Esophagus mucosa (tissue), 1 donor: ENCODE measurements at regions not wholly inside any gene's neighbourhood (a gene's known extent, or its start where the extent isn't known, plus 50 kb on each side); places are given as distances from the start of the nearest gene placed in this dataset.
"Not testable (repeated sequence)": the region's sequence is repeated elsewhere in the genome, so short reads cannot be mapped to it uniquely, and the experiment has no call there.

Experiments used
- ATAC-seq: fragments of 200-7000 bp; cut with Tn5 transposase; one replicate; pipeline ENCODE4 v1.9.1; 2020
- donor health status: DM: yes; HTN: yes; CAD: no.

GRCh38 chr5:6106756-6107155 lies 271.6 kb downstream of the MED10 start:
- ATAC-seq = no peak

DNA sequence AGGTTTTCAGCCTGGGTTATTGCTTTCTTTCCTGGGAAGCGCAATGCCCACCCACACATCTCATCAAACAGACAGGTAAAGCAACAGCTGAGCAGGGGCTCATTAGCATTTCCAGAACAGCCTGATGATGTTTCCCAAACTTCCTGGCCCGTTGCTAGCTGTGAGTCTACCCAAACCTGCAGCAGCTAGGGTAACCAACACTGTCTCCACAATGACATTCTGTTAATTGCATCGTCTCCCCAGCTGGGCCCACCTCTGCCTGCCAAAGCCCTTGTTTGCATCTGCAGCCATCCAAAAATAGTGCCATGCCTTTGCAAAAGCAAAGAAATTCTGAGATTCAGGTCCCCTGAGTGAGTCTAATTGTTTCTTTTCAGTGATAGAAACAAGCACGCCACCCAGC lies 273.0 kb downstream of the MED10 start:
- ATAC-seq = no peak

DNA sequence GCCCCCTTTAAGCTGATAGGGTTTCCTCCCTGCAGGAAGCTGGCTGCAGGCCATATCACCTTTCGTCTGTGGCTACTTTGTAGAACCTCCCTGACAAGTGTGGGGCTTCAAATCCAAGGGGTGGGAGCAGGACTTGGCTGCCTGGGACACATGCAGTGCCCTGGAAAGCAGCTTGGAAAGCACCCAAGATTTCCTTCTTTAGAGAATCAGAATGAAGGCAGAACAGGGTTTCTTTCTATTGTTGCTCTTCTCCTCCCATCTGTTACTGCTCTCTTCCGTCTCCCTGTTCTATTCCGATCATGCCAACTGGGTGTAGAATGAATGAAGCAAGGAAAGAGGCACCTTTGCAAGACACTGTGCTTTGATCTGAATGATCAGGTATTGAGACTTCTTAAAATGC lies 282.2 kb downstream of the MED10 start:
- ATAC-seq = no peak

GRCh38 chr5:6094180-6094579 lies 284.2 kb downstream of the MED10 start:
- not testable (repeated sequence) for ATAC-seq

GRCh38 chr5:6090838-6091237 lies 287.5 kb downstream of the MED10 start:
- ATAC-seq = no peak

GRCh38 chr5:6090079-6090654 lies 288.2 kb downstream of the MED10 start:
- ATAC-seq = no peak

DNA sequence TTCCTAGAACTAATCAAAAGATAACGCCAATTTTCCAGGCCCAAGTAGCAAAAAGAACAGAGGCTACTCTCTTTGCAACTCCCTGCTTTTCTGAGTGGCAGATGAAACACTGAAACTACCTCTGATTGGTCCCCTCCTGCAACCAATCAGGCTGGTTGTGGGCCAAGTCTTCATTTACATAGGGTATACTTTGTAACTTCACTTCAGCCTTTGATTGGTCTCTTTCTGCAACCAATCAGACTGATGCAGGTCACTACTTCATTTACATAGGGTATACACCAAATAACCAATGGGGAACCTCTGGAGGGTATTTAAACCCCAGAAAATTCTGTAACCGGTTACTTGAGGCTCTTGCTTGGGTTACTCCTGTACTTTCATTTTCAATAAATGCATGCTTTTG lies 289.6 kb downstream of the MED10 start:
- ATAC-seq = no peak

DNA sequence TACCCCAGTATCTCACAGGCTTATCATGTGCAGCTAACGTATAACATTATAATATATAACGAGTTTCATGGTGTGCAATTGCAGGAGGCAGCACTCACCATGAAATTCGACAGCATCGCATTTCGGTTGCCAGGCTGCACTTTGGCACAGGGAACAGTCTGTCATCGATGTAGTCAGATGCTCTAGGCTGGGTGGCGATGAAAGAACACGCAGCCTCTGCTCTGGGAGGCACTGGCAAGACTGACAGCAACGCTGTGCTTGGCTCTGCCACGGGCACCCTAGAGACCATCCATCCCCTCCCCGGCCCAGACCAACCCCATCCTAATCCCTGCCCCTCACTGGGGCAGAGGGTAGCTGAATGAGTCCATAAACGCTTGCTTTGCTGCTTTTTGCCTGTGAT lies 290.8 kb downstream of the MED10 start:
- ATAC-seq = peak; percentile 20

GRCh38 chr5:6086871-6087270 lies 291.5 kb downstream of the MED10 start:
- ATAC-seq = no peak

DNA sequence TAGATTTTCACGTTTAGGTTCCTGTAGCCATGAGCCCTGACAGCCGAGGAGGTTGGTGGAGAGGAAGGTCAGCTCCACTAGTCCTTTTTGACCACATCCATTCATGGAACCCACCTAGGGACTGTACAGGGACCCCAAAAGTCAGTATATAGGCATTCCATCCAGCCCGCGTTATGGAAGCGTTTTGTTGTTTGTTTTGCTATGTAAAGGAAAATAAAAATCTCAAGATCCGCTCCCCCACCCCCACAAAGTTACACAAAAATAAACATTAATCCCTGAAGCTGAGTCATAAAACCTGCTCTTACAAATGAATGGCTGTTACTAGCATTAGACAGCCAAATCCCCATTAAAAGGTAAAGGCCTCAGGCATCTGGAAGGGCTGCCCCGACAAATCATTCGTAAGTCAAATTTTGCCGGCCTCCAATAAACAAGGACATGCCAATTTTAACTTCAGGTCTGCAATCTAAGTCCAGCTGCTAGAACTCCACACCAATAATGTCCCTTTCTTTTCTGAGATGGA lies 292.9 kb downstream of the MED10 start:
- ATAC-seq = peak; percentile 57

GRCh38 chr5:6084836-6085235 lies 293.5 kb downstream of the MED10 start:
- ATAC-seq = no peak

- ATAC-seq = no peak
These were observed 294.0 kb downstream of the MED10 start for GRCh38 chr5:6084376-6084775.

- no peak for ATAC-seq
These were observed 294.9 kb downstream of the MED10 start for GRCh38 chr5:6083311-6083978.

DNA sequence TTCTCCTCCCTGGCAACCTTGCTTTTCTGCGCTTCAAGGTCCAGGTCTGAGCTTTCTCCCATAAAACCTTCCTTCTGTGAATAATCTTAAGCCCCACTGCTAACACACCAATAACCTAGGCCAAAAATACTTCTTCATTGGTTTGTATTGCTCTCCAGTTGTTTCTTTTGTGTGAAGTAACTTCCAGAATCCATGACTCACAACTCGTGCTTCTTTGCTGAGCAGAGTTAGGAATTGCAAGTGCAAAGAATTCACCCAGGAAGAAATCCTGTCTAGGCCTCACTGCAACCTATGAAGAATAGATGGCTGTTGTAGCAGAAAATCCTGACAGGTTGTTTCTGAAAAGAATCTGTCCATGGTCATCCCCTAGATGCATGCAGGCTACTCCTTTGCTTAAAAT lies 295.7 kb downstream of the MED10 start:
- ATAC-seq = no peak

GRCh38 chr5:6081727-6082210 lies 296.6 kb downstream of the MED10 start:
- no peak for ATAC-seq

GRCh38 chr5:6080930-6081726 lies 297.2 kb downstream of the MED10 start:
- no peak for ATAC-seq

DNA sequence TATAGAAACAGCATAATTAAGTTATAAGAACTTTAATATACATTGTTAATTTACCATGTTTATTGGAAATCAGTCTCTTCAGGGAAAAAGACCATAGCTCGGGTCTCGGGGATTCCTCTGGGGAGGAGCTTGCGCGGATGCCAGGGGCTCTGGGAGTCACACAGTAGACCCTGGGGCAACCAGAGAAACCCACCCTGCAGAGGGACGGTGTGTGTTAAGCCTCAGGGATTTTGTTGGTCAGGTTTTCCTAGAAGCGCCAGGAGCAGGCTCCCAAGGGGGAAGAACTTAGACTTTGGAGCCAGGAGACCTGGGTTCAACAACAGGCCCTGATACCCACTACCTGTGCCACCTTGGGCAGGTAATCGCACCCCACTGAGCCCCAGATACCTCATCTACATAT lies 297.9 kb downstream of the MED10 start:
- no peak for ATAC-seq

- ATAC-seq = no peak
These were observed 299.5 kb downstream of the MED10 start for GRCh38 chr5:6078881-6079280.

GRCh38 chr5:6076341-6077239 lies 301.8 kb downstream of the MED10 start:
- ATAC-seq = no peak

DNA sequence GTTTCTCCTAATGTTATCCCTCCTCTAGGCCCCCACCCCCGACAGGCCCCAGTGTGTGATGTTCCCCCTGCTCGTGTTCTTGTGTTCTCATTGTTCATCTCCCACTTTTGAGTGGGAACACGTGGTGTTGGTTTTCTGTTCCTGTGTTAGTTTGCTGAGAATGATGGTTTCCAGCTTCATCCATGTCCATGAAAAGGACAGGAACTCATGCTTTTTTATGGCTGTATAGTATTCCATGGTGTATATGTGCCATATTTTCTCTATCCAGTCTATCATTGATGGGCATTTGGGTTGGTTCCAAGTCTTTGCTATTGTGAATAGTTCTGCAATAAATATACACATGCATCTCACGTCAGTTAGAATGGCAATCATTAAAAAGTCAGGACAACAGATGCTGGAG lies 305.9 kb downstream of the MED10 start:
- ATAC-seq = not testable (repeated sequence)

GRCh38 chr5:6069496-6070185 lies 308.7 kb downstream of the MED10 start:
- no peak for ATAC-seq

GRCh38 chr5:6066016-6066415 lies 312.3 kb downstream of the MED10 start:
- no peak for ATAC-seq
